ENCODE measurements at regions not wholly inside any gene's neighbourhood (a gene's known extent, or its start where the extent isn't known, plus 50 kb on each side); places are given as distances from the start of the nearest gene placed in this dataset.
A peak's percentile ranks its signal among the peaks of the same experiment; 100 is the strongest.

DNA sequence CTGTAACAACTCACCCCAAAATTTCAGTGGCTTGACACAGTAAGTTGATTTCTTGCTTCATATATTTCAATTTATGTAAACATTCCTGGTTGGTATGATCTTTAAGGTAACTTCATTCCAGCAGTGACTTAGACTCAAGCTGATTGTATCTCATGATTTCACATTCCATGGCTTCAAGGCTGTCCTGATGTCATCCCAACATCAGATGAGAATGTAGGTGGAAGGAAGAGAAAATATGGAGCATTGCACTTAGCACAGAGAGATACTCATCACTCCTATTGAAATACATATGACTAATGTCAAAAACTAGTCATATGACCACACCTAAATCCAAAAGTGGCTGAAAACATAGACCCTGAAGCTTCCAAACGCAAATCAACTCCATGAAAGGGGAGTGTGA is 793.8 kb downstream of the TBL1XR1 start:
- WGBS, 2 experiments (ENCODE audit: low coverage in 1 of 2, low lambda C conversion rate in 2 of 2, missing lambda C conversion rate in 2 of 2) = 67 to 76% methylated on average over 1 of the region's 1 CpG
- Histone ChIP-seq H3K9ac (no peak overlapping the region), H3K79me2 (ENCODE audit: insufficient read depth) (no peaks in the 10 kb centered on the region), H3K9me3 (ENCODE audit: low read depth) (no peaks in the 10 kb centered on the region), H3K9me2 (ENCODE audit: insufficient read depth) (no peaks in the 10 kb centered on the region), H3K4me3 (no peak overlapping the region), H2AFZ (no peak overlapping the region), H4K20me1 (ENCODE audit: insufficient read depth) (no peaks in the 10 kb centered on the region), H3K4me2 (ENCODE audit: unreplicated experiment) (no peak overlapping the region), H3K27ac (no peak overlapping the region), H3K27me3 (replicated peaks; ENCODE audit: insufficient read depth) (no peaks in the 10 kb centered on the region), H3K4me1 (ENCODE audit: insufficient read depth) (0 out of 2 replicates have a peak, but pooled peaks cover 9% of the 10 kb centered on the region), H3F3A (ENCODE audit: insufficient read depth) (no peaks in the 10 kb centered on the region), H3K36me3 (ENCODE audit: low read depth) (no peaks in the 10 kb centered on the region)
- in situ Hi-C loops (cut with MboI) = no loop called here
- no peak for TF ChIP-seq EZH2 (IDR thresholded peaks at IDR 0.05; ENCODE audit: insufficient read depth, poor library complexity, severe bottlenecking)
- TF ChIP-seq EZH2phosphoT487 (IDR thresholded peaks at IDR 0.05; ENCODE audit: insufficient read depth, low read depth) = no peak
- DNase-seq = peak; percentile 19

DNA sequence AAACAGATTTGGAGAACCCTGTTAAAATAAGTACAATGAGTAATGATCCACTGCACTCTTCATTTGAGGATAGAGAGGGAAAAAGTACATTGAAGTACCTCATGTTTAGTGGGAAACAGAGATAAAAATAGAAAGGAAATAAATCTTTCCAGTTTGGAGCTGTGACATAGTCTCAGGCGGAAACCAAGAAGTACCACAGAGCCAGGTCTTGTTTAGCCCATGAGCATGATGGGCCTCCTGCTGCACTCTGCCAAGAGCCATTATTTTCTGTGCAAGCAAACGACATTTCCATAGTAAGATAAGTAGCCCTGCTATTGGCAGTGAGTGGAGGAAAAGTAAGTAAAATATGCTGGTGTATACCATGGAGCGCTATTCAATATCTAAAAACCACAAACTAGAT is 796.1 kb downstream of the TBL1XR1 start:
- WGBS, 2 experiments (ENCODE audit: low coverage in 1 of 2, low lambda C conversion rate in 2 of 2, missing lambda C conversion rate in 2 of 2) = 57 to 59% methylated on average over 3 of the region's 3 CpGs

DNA sequence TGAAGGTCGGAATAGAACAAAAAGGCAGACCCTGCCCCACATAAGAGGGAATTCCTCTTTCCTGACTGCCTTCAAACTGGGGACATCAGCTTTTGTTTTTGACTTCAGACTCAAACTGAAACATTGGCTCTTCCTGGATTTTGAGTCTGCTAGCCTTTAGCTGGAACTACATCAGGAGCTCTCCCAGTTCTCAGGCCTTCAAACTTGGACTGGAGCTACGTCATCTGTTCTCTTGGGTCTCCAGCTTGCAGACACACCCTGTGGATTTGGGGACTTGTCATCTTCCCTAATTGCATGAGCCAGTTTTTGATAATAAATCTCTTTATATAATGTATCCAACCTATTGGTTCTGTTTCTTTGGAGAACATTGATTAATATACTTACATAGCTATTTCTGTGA is 798.1 kb downstream of the TBL1XR1 start:
- H3K4me1 ChIP-seq (ENCODE audit: insufficient read depth) = 0 out of 2 replicates have a peak, but pooled peaks cover 9% of the 10 kb centered on the region
- H3K27me3 ChIP-seq (replicated peaks; ENCODE audit: insufficient read depth) = no peaks in the 10 kb centered on the region
- no peak overlapping the region for H3K4me2 ChIP-seq (ENCODE audit: unreplicated experiment)
- no peak overlapping the region for H3K4me3 ChIP-seq
- 23 to 28% methylated on average over 2 of the region's 2 CpGs for WGBS, 2 experiments (ENCODE audit: low coverage in 1 of 2, low lambda C conversion rate in 2 of 2, missing lambda C conversion rate in 2 of 2)
- no peak for TF ChIP-seq EZH2 (IDR thresholded peaks at IDR 0.05; ENCODE audit: insufficient read depth, poor library complexity, severe bottlenecking)
- no peak for TF ChIP-seq EZH2phosphoT487 (IDR thresholded peaks at IDR 0.05; ENCODE audit: insufficient read depth, low read depth)
- H3K36me3 ChIP-seq (ENCODE audit: low read depth) = no peaks in the 10 kb centered on the region
- no peaks in the 10 kb centered on the region for H3K9me2 ChIP-seq (ENCODE audit: insufficient read depth)
- no peaks in the 10 kb centered on the region for H4K20me1 ChIP-seq (ENCODE audit: insufficient read depth)
- no peak overlapping the region for H3K9ac ChIP-seq
- no peaks in the 10 kb centered on the region for H3F3A ChIP-seq (ENCODE audit: insufficient read depth)
- H2AFZ ChIP-seq = no peak overlapping the region
- no peak overlapping the region for H3K27ac ChIP-seq
- no peaks in the 10 kb centered on the region for H3K9me3 ChIP-seq (ENCODE audit: low read depth)
- DNase-seq = no peak
- in situ Hi-C loops (cut with MboI) = no loop called here
- no peaks in the 10 kb centered on the region for H3K79me2 ChIP-seq (ENCODE audit: insufficient read depth)

More for the DNA sequence above, 796.1 kb downstream of the TBL1XR1 start:
- TF ChIP-seq EZH2 (IDR thresholded peaks at IDR 0.05; ENCODE audit: insufficient read depth, poor library complexity, severe bottlenecking) (no peak), EZH2phosphoT487 (IDR thresholded peaks at IDR 0.05; ENCODE audit: insufficient read depth, low read depth) (no peak)
- in situ Hi-C loops (cut with MboI) = no loop called here
- DNase-seq = no peak
- Histone ChIP-seq H3K9ac (no peak overlapping the region), H4K20me1 (ENCODE audit: insufficient read depth) (no peaks in the 10 kb centered on the region), H2AFZ (no peak overlapping the region), H3K79me2 (ENCODE audit: insufficient read depth) (no peaks in the 10 kb centered on the region), H3K4me3 (no peak overlapping the region), H3K27ac (no peak overlapping the region), H3K27me3 (replicated peaks; ENCODE audit: insufficient read depth) (no peaks in the 10 kb centered on the region), H3K4me2 (ENCODE audit: unreplicated experiment) (no peak overlapping the region), H3K36me3 (ENCODE audit: low read depth) (no peaks in the 10 kb centered on the region), H3F3A (ENCODE audit: insufficient read depth) (no peaks in the 10 kb centered on the region), H3K9me3 (ENCODE audit: low read depth) (no peaks in the 10 kb centered on the region), H3K4me1 (ENCODE audit: insufficient read depth) (0 out of 2 replicates have a peak, but pooled peaks cover 9% of the 10 kb centered on the region), H3K9me2 (ENCODE audit: insufficient read depth) (no peaks in the 10 kb centered on the region)

DNA sequence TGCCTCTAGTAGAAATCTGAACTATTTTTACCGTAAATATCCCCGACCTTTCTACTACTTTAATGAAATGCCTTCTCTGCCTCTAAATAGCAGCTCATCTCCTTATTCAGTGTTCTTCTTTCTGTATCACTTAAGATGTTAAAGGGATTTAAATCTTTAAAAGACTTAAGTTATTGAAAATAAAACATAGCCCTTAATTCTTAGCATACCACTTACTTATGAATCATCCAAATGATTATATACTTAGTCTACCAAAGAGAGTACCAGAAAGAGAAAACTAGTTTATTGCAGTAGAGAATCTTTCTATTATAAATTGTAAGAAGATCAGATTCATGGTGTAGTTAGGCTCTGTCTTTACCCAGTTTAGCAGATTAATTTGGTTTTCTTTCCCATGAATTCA is 802.0 kb downstream of the TBL1XR1 start:
- Histone ChIP-seq H3K4me2 (ENCODE audit: unreplicated experiment) (no peak overlapping the region), H4K20me1 (ENCODE audit: insufficient read depth) (no peaks in the 10 kb centered on the region), H3F3A (ENCODE audit: insufficient read depth) (no peaks in the 10 kb centered on the region), H2AFZ (no peak overlapping the region), H3K9me2 (ENCODE audit: insufficient read depth) (no peaks in the 10 kb centered on the region), H3K27ac (no peak overlapping the region), H3K4me1 (ENCODE audit: insufficient read depth) (no peaks in the 10 kb centered on the region), H3K9me3 (ENCODE audit: low read depth) (no peaks in the 10 kb centered on the region), H3K36me3 (ENCODE audit: low read depth) (no peaks in the 10 kb centered on the region), H3K79me2 (ENCODE audit: insufficient read depth) (no peaks in the 10 kb centered on the region), H3K9ac (no peak overlapping the region), H3K4me3 (no peak overlapping the region), H3K27me3 (replicated peaks; ENCODE audit: insufficient read depth) (no peaks in the 10 kb centered on the region)
- in situ Hi-C loops (cut with MboI) = no loop called here
- 93 to 94% methylated on average over 2 of the region's 2 CpGs for WGBS, 2 experiments (ENCODE audit: low coverage in 1 of 2, low lambda C conversion rate in 2 of 2, missing lambda C conversion rate in 2 of 2)
- DNase-seq = no peak
- TF ChIP-seq EZH2phosphoT487 (IDR thresholded peaks at IDR 0.05; ENCODE audit: insufficient read depth, low read depth) (no peak), EZH2 (IDR thresholded peaks at IDR 0.05; ENCODE audit: insufficient read depth, poor library complexity, severe bottlenecking) (no peak)

DNA sequence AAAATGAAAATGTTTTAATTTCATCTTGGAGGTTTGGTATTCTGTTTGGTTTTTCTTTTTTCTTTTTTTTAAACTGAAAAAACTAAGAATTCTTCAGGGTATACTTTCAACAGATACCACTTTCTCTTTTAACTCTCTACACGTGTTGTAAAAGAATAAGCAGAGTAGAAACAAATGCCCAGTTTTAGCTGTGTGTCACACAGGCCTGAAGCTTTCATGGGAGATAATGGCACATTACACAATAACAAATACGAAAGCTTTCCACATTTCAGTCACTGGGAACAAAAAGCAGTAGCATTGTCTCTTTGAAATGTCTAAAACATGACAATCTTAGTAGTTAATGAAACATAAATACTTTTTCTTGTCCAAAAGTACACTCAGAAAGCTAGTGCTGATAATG is 818.5 kb downstream of the TBL1XR1 start:
- Histone ChIP-seq H3K4me2 (ENCODE audit: unreplicated experiment) (no peak overlapping the region), H3K4me1 (ENCODE audit: insufficient read depth) (no peaks in the 10 kb centered on the region), H4K20me1 (ENCODE audit: insufficient read depth) (no peaks in the 10 kb centered on the region), H3K4me3 (no peak overlapping the region), H2AFZ (peak overlapping the region; percentile 48), H3K36me3 (ENCODE audit: low read depth) (no peaks in the 10 kb centered on the region), H3K27ac (no peak overlapping the region), H3K27me3 (replicated peaks; ENCODE audit: insufficient read depth) (no peaks in the 10 kb centered on the region), H3F3A (ENCODE audit: insufficient read depth) (no peaks in the 10 kb centered on the region), H3K9me3 (ENCODE audit: low read depth) (no peaks in the 10 kb centered on the region), H3K9me2 (ENCODE audit: insufficient read depth) (no peaks in the 10 kb centered on the region), H3K9ac (no peak overlapping the region), H3K79me2 (ENCODE audit: insufficient read depth) (no peaks in the 10 kb centered on the region)
- DNase-seq = peak; percentile 14
- in situ Hi-C loops (cut with MboI) = no loop called here
- 7 to 10% methylated on average over 2 of the region's 2 CpGs for WGBS, 2 experiments (ENCODE audit: low coverage in 1 of 2, low lambda C conversion rate in 2 of 2, missing lambda C conversion rate in 2 of 2)
- TF ChIP-seq EZH2 (IDR thresholded peaks at IDR 0.05; ENCODE audit: insufficient read depth, poor library complexity, severe bottlenecking) (no peak), EZH2phosphoT487 (IDR thresholded peaks at IDR 0.05; ENCODE audit: insufficient read depth, low read depth) (no peak)
